ENCODE measurements at regions not wholly inside any gene's neighbourhood (a gene's known extent, or its start where the extent isn't known, plus 50 kb on each side); places are given as distances from the start of the nearest gene placed in this dataset.

GRCh38 chr5:135740475-135740874 lies 94.0 kb upstream of the SLC25A48 start:
- no peak for TF ChIP-seq POLR2AphosphoS5 (IDR thresholded peaks at IDR 0.05)
- TF ChIP-seq CTCF (IDR thresholded peaks at IDR 0.05 in 8 of 11, conservative IDR thresholded peaks at IDR 0.05 in 3 of 11) = no peak
